ENCODE measurements at regions not wholly inside any gene's neighbourhood (a gene's known extent, or its start where the extent isn't known, plus 50 kb on each side); places are given as distances from the start of the nearest gene placed in this dataset.

- CTCF ChIA-PET, result no interaction called here
- POLR2A ChIA-PET, result no interaction called here
Measured at GRCh38 chr9:28841775-28842174, 1268.5 kb upstream of the C9orf72 start.

- ChIA-PET POLR2A (no interaction called here), CTCF (no interaction called here)
Measured at GRCh38 chr9:28847331-28847730, 1274.0 kb upstream of the C9orf72 start.

DNA sequence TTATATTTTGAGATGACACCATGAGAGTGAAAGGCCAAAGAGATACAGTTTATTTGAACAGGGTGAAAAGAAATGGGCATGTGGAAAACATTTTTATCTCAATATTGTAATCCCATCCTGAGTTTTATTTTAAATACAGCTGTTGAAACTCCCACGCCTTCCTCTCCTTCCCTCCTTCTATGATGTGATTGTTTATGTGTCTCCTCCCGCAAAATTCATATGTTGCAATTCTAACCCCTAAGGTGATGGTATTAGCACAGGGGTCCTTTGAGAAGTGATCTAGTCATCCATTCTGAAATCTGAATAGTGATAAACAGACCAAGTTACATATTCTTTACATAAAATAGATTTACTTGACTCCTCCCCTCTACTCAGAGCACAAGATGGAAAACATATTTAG is 1275.4 kb upstream of the C9orf72 start:
- ChIA-PET POLR2A (no interaction called here), CTCF (no interaction called here)

DNA sequence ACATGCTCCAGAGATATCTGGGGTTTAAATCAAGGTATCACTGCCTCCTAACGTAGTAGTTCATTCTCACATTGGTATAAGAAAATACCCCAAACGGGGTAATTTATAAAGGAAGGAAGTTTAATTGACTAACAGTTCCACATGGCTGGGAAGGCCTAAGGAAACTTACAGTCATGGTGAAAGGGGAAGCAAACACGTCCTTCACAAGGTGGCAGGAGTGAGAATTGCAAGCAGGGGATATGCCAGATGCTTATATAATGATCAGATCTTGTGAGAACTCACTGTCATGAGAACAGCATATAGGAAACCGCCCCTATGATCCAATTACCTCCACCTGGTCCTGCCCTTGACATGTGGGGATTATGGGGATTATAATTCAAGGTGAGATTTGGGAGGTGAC is 1280.2 kb upstream of the C9orf72 start:
- ChIA-PET POLR2A (no interaction called here), CTCF (no interaction called here)

DNA sequence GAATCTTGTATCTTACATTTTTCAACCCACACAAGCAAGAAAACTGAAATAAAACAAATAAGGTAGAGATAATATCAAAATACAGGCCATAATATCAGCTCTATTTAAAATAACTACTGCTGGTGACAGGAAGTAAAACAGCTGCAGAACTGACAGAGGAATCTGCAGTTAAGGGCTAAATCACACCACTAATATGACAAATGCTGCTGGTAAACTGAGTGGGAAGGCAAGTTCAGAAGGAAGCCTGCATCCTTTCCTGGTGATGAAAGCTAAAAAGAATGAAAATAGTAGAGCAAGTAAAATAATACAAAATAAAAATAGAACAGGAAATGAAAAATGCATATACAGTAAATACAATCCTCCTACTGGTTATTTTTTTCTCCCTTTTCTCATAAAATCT is 1293.7 kb upstream of the C9orf72 start:
- ChIA-PET CTCF (no interaction called here), POLR2A (no interaction called here)

DNA sequence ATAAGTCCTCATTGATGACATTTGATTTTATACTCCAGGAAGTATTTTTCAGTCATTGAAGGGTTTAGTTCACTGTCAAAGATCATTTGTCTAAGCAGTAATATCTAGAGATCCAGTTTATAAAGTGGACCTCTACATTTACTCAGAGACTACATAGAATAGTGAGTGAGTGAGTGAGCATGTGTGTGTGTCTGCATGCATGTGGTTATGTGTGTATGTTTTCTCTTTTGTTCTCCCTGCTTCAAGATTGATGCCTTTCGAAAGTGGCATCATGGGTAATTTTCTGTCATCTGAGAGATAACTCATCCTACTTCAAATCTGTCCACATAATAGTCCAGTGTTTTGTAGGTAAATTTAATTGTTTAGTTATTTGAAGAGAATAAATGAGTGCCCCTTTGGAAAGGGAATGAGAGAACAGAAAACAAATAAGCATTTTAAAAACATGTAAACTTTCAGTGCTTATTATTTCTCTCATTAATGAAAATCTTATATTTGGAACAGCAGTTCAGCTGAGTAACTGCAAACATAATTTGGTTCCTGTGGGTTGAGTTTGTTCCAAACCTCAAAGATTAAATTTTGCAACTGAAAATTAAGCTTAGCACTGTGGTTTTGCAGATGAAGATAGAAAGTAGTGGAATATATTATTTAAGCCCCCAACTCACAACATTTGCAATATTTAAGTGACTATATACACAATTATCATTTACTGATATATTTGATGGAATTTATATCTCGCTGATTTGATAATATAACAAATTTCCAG is 1295.1 kb upstream of the C9orf72 start:
- ChIA-PET POLR2A (no interaction called here), CTCF (no interaction called here)

- ChIA-PET CTCF (no interaction called here), POLR2A (no interaction called here)
Measured at GRCh38 chr9:28882529-28882928, 1309.2 kb upstream of the C9orf72 start.

GRCh38 chr9:28883234-28883633 is 1310.0 kb upstream of the C9orf72 start:
- ChIA-PET CTCF (no interaction called here), POLR2A (no interaction called here)

DNA sequence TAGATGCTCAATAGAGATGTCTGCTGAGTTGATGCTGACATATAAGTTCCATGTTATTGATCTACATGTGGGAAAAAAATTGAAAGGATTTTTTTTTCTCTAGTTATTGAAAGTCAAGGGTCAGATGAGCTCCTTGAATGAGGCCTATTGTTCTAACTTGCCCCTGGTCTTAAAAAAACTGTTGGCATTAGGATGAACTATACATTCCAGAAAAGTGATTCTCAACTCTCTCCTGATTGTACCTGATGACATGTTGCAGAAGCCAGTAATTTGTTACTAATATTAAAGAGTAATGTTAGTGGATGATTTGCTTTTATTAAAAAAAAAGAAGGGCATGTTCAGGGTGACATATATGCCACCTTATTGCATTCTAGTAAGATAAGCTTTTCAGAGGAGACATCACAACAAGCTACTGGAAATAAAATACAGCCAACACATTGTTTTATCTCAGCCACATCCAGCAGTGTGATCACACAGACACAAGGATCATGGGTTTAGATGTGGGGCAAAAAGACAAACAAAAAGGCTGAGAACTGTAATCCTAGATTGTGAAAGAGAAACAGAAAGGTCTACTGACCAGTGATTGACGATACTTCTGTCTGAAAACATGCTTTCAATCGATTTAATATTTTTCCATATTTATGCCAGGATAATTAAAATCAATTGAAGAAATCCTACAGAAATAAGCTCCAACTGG is 1314.1 kb upstream of the C9orf72 start:
- CTCF ChIA-PET, result no interaction called here
- POLR2A ChIA-PET, result no interaction called here

- POLR2A ChIA-PET, result no interaction called here
- CTCF ChIA-PET, result no interaction called here
Measured at GRCh38 chr9:28888806-28889205, 1315.5 kb upstream of the C9orf72 start.

- ChIA-PET POLR2A (no interaction called here), CTCF (no interaction called here)
Measured at GRCh38 chr9:28892538-28892937, 1319.3 kb upstream of the C9orf72 start.

DNA sequence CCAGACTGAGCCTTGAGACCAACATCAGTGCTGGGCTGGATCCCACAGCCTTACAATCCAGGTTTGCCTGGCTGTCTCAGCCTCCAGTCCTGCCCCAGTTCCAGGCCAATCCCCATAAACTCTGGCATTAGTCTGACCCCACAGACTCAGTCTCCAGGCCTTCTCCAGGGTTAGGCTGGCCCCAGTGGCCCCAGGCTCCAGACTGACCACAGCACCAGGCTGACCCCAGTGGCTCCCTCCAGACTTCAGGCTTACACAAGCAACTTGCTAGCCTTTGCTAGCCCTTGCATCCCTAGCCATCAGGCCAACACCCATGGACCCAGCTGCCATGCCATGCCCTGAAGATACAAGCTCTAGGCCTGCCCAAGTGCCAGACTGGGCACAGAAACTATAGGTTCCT is 1326.0 kb upstream of the C9orf72 start:
- ChIA-PET CTCF (no interaction called here), POLR2A (no interaction called here)

DNA sequence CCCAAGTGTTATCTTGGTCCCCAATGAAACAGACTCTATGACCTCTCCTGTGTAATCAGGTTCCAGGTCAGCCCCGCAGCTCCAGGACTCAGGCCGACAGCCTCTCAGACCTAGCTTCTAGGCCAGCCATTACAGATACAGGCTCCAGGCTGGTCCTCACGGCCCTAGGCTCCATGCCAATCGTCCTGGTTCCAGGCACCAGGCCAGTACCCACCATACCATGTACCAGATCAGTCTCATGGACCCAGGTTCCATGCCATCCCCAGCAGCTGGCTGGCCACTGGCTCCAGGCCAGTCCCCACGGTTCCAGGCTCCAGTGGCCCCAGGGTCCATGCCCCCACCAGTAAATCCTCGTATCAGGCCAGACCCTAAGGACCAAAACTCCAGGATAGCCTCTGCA is 1326.6 kb upstream of the C9orf72 start:
- ChIA-PET POLR2A (no interaction called here), CTCF (no interaction called here)

- POLR2A ChIA-PET, result no interaction called here
- CTCF ChIA-PET, result no interaction called here
Measured at GRCh38 chr9:28900406-28900805, 1327.1 kb upstream of the C9orf72 start.

DNA sequence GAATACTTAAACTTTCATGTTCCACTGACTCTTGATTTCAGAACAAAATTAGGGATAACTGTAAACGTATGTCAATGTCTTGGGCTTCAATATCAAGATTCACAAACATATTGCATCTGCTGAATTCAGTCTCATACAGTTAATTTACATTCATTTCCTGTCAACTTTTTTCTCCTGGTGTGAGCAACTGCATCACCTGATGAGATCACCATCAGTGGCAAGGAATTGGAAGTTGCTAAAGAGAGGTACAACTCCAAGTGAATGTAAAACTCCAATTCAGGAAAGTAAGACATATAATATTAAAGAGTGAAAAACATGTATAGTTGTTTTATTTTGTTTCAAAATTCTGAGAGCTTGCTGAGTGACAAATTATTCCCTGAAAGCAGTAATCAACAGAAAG is 1336.2 kb upstream of the C9orf72 start:
- ChIA-PET POLR2A (no interaction called here), CTCF (no interaction called here)

DNA sequence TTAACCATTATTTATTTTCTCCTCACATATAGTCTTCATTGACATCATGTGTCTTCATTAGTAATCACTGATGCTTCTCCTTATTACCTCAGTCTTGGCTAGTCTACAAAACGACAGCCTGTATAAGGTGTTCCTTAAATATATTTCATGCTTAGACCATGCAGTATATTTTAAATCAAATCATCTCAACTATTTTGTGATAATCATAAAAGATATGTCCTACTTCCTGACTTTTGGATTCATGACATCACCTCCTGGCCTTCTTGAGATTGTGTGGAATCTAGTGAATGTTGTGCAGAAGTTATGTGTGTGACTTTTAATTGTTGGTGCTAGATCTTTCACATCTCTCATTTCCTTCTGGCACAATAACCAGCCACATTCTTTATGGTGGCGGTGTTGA is 1339.3 kb upstream of the C9orf72 start:
- CTCF ChIA-PET, result no interaction called here

GRCh38 chr9:28915202-28915930 is 1342.1 kb upstream of the C9orf72 start:
- CTCF ChIA-PET, result no interaction called here
- POLR2A ChIA-PET, result no interaction called here

More for the DNA sequence above, 1339.3 kb upstream of the C9orf72 start:
- POLR2A ChIA-PET, result no interaction called here

DNA sequence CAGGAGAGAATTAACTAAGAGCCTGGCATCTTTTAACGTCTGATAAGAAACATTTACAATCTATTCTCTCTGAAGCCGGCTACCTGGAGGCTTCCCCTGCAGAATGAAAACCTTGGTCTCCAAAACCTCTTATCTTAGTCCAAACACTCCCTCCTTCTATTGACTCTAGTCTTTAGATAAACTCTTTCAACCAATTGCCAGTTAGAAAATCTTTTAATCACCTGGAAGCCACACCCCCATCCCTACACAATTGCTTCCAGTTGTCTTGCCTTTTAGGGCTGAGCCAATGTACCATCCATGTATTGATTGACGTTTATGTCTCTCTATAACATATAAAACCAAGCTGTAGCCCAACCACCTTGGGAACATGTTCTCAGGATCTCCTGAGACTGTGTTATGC is 1343.1 kb upstream of the C9orf72 start:
- ChIA-PET POLR2A (no interaction called here), CTCF (no interaction called here)

DNA sequence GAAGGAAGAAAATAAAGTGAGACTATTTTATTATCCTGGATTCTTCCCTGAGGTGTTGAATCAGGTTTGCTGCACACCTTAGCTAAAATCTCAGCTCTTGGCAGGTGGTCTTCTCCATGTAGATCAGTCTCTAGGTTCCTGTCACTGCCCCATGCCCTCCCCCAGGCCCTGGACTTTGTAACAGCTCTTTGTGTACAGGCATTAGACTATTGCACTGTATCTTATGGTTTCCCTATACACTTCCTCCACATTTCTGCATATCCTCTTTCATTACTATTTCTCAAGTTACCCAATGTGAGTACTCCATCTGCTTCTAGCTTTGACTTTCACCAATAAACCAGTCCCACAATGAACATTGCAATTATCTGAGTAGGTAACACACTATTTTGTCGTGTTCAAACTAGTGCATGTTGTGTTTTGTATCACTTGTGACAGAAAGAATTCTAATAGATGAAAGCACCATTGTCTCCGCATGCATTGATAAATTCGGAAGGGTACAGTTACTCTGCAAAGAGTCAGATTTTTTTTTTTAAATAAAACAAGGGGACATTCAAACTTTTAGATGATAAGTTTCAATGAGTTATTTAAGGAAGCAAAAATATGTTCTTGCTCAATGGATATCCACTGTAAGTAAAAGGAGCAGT is 1348.7 kb upstream of the C9orf72 start:
- CTCF ChIA-PET, result no interaction called here
- POLR2A ChIA-PET, result no interaction called here

GRCh38 chr9:28922891-28923290 is 1349.6 kb upstream of the C9orf72 start:
- ChIA-PET CTCF (no interaction called here), POLR2A (no interaction called here)

DNA sequence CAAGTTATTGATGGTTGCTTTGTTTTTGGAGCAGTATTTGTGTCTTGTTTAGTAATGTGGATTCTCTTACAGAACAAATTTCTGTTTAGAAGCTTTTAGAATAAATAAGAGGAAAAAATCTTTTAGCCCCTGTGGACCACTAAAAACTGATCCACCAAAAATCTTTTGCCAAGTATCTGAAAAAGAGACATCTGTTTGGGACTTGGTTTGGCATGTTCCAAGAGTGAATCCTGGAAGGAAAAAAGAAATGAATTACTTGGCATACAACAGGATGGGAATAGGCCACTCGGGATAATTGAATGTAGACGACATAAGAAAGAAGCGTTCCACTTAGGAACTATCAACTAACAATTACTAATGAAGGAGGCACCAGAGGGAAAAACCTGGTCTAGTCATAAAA is 1350.1 kb upstream of the C9orf72 start:
- ChIA-PET POLR2A (no interaction called here), CTCF (no interaction called here)
